ENCODE measurements at regions not wholly inside any gene's neighbourhood (a gene's known extent, or its start where the extent isn't known, plus 50 kb on each side); places are given as distances from the start of the nearest gene placed in this dataset.

DNA sequence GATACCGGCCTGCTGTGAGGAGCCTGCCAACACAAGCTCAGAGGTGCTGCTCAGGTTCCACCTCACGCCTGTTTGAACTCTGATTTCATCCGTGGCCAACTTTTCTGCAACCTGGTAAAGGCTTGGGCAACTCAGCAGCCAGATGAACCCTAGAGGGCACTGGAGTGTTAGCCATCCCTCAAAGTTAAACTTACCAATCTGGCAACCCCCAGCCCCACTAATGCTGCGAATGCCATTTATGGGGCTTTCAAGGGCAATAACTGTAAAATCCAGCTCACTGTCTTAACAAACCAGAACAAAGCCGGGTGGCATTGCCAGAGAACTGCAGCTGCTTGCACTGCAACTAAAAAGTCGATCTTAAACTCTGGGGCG, 105.5 kb downstream of the AXIN2 start:
- H4K20me1 ChIP-seq (ENCODE audit: control insufficient read depth, insufficient read depth, low read length, poor library complexity, severe bottlenecking) = no peaks in the 10 kb centered on the region
- CTCF ChIA-PET = no interaction called here
- intact Hi-C loops (cut with micrococcal nuclease) = no loop called here
- no peaks in the 10 kb centered on the region for H3K9me3 Mint-ChIP-seq (ENCODE audit: insufficient read depth)
- WGBS (ENCODE audit: insufficient coverage) = 54% methylated on average over 6 of the region's 7 CpGs
- no peaks in the 10 kb centered on the region for H3K4me1 Mint-ChIP-seq
- no peaks in the 10 kb centered on the region for H3K27me3 ChIP-seq (replicated peaks in 1 of 4; ENCODE audit: control extremely low read depth in 1 of 4, control insufficient read depth in 3 of 4, insufficient read depth in 4 of 4, low read length in 3 of 4)
- H2AFZ ChIP-seq (ENCODE audit: insufficient read depth, low read depth, low read length, poor library complexity, severe bottlenecking) = no peak overlapping the region
- no peak overlapping the region for H3K9ac ChIP-seq (ENCODE audit: low read length)
- H3K4me3 Mint-ChIP-seq = no peak overlapping the region
- no peak overlapping the region for H3K4me3 ChIP-seq (ENCODE audit: control extremely low read depth in 1 of 5, extremely low read depth in 1 of 5, insufficient read depth in 1 of 5, low read depth in 2 of 5, low read length in 4 of 5)
- peaks cover 4% of the 10 kb centered on the region for H3K27me3 Mint-ChIP-seq
- DNase-seq (no peak), ATAC-seq (ENCODE audit: low read depth) (no peak)
- POLR2A ChIA-PET = no interaction called here
- no peaks in the 10 kb centered on the region for H3K4me1 ChIP-seq (ENCODE audit: control insufficient read depth in 2 of 2, insufficient read depth in 2 of 2, low read length in 2 of 2)
- H3K79me2 ChIP-seq (ENCODE audit: control insufficient read depth, insufficient read depth, low read length) = no peaks in the 10 kb centered on the region
- H3K36me3 ChIP-seq (replicated peaks in 1 of 2; ENCODE audit: control extremely low read depth in 1 of 2, control insufficient read depth in 1 of 2, extremely low read depth in 1 of 2, insufficient read depth in 2 of 2, low read length in 1 of 2) = no peaks in the 10 kb centered on the region
- no peak for TF ChIP-seq CTCF (IDR thresholded peaks at IDR 0.05)
- H3K9me3 ChIP-seq (ENCODE audit: control extremely low read depth in 1 of 3, control insufficient read depth in 2 of 3, insufficient read depth in 1 of 3, low read length in 2 of 3) = no peaks in the 10 kb centered on the region
- no peak overlapping the region for H3K27ac ChIP-seq (ENCODE audit: low read length in 2 of 2)
- no peak overlapping the region for H3K4me2 ChIP-seq (replicated peaks; ENCODE audit: low read depth, low read length, poor library complexity, severe bottlenecking)
- no peak overlapping the region for H3K27ac Mint-ChIP-seq

- intact Hi-C loops (cut with micrococcal nuclease) = no loop called here
These were observed 106.1 kb downstream of the AXIN2 start for GRCh38 chr17:65455154-65455971.

More at GRCh38 chr17:65455154-65455971, 106.1 kb downstream of the AXIN2 start:
- no peak overlapping the region for H3K4me3 Mint-ChIP-seq
- H3K27me3 ChIP-seq (replicated peaks in 1 of 4; ENCODE audit: control extremely low read depth in 1 of 4, control insufficient read depth in 3 of 4, insufficient read depth in 4 of 4, low read length in 3 of 4) = no peaks in the 10 kb centered on the region
- no peak overlapping the region for H3K4me2 ChIP-seq (replicated peaks; ENCODE audit: low read depth, low read length, poor library complexity, severe bottlenecking)
- DNase-seq = no peak
- H3K27ac Mint-ChIP-seq = no peak overlapping the region
- ATAC-seq (ENCODE audit: low read depth) = no peak
- no peak overlapping the region for H3K4me3 ChIP-seq (ENCODE audit: control extremely low read depth in 1 of 5, extremely low read depth in 1 of 5, insufficient read depth in 1 of 5, low read depth in 2 of 5, low read length in 4 of 5)
- no peak for TF ChIP-seq CTCF (IDR thresholded peaks at IDR 0.05)
- no peak for TF ChIP-seq EZH2 (IDR thresholded peaks at IDR 0.05; ENCODE audit: borderline replicate concordance, insufficient read depth, low read depth, low read length, poor library complexity, severe bottlenecking)
- H3K79me2 ChIP-seq (ENCODE audit: control insufficient read depth, insufficient read depth, low read length) = no peaks in the 10 kb centered on the region
- 85% methylated on average over 9 of the region's 11 CpGs for whole genome bisulfite sequencing (ENCODE audit: insufficient coverage)
- H3K4me1 Mint-ChIP-seq = no peaks in the 10 kb centered on the region
- no peaks in the 10 kb centered on the region for H4K20me1 ChIP-seq (ENCODE audit: control insufficient read depth, insufficient read depth, low read length, poor library complexity, severe bottlenecking)
- ChIA-PET CTCF (no interaction called here), POLR2A (no interaction called here)
- H3K27ac ChIP-seq (ENCODE audit: low read length in 2 of 2) = no peak overlapping the region
- H2AFZ ChIP-seq (ENCODE audit: insufficient read depth, low read depth, low read length, poor library complexity, severe bottlenecking) = no peak overlapping the region
- H3K9me3 ChIP-seq (ENCODE audit: control extremely low read depth in 1 of 3, control insufficient read depth in 2 of 3, insufficient read depth in 1 of 3, low read length in 2 of 3) = peaks cover 0 to 2% (median 0%) of the 10 kb centered on the region in 3 donors
- no peaks in the 10 kb centered on the region for H3K36me3 ChIP-seq (replicated peaks in 1 of 2; ENCODE audit: control extremely low read depth in 1 of 2, control insufficient read depth in 1 of 2, extremely low read depth in 1 of 2, insufficient read depth in 2 of 2, low read length in 1 of 2)
- no peak overlapping the region for H3K9ac ChIP-seq (ENCODE audit: low read length)
- H3K9me3 Mint-ChIP-seq (ENCODE audit: insufficient read depth) = no peaks in the 10 kb centered on the region
- no peaks in the 10 kb centered on the region for H3K4me1 ChIP-seq (ENCODE audit: control insufficient read depth in 2 of 2, insufficient read depth in 2 of 2, low read length in 2 of 2)
- H3K27me3 Mint-ChIP-seq = peaks cover 4% of the 10 kb centered on the region
